ENCODE measurements at regions not wholly inside any gene's neighbourhood (a gene's known extent, or its start where the extent isn't known, plus 50 kb on each side); places are given as distances from the start of the nearest gene placed in this dataset.

DNA sequence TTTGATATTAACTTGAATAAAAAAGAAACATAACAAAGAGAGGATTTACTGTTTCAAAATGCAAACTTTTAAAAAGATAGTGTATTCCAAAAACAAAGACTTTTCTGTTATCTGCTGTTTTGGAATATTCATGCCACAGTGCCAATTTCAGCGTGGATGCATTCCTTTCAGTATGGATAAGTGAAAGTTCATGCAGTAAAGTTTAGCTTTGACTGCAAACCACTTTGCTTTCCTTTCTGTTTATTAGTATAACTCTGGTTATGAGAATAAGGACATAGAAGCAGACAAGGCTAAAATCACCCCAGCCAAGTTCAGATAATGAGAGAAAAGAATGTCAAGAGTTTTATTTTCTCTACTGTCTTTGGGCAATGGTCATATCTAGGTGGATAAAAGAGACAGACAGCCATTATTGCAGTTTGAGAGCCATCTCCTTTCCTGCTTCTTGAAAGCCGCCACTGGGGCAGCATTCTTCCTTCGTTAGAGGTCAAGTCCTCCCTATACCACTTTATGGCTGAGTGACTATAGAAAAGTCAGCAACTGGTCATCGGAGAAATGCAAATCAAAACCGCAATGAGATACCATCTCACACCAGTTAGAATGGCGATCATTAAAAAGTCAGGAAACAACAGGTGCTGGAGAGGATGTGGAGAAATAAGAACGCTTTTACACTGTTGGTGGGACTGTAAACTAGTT lies 82.4 kb upstream of the BLID start:
- no peak for TF ChIP-seq EGR1 (conservative IDR thresholded peaks at IDR 0.05)
- no peak for TF ChIP-seq EZH2 (IDR thresholded peaks at IDR 0.05; ENCODE audit: borderline replicate concordance, low read depth, low read length)

Measured in K562 (cell line).